Caco-2 (cell line): ENCODE measurements at regions not wholly inside any gene's neighbourhood (a gene's known extent, or its start where the extent isn't known, plus 50 kb on each side); places are given as distances from the start of the nearest gene placed in this dataset.

ENCODE experiments used
- BruUV-seq: library from RNA; stranded (reverse); fragments of 400-500 nt; replicated peaks from 2 replicates; lab custom pipeline; 2021; lab: Mats Ljungman, UMichigan
- CTCF ChIA-PET: fragments of 300-600 bp; sonication (Branson Sonifier 250); formaldehyde crosslinking; loops from one replicate; lab custom pipeline; 2022; ENCODE audit warnings: antibody characterized with exemption; lab: Charles Lee
- POLR2A ChIA-PET: fragments of 300-600 bp; sonication (Branson Sonifier 250); formaldehyde crosslinking; loops from one replicate; lab custom pipeline; 2022; ENCODE audit warnings: antibody characterized with exemption; lab: Charles Lee
- DNase-seq, 2 experiments: peaks; one replicate each; pipeline versions ENCODE4 v3.0.0 to v3.0.0-alpha.2; 2020 to 2022
- H3K27me3 ChIP-seq: replicated peaks from 2 replicates; pipeline ENCODE4 v1.6.0; 2011; ENCODE audit warnings: low read length; ENCODE audit not compliant: control insufficient read depth, insufficient read depth
- H3K36me3 ChIP-seq: 2 replicates; pipeline ENCODE4 v1.5.1; 2011; ENCODE audit warnings: low read length; ENCODE audit not compliant: control insufficient read depth, insufficient read depth
- H3K4me1 ChIP-seq: fragments of 250-450 bp; sonication (Bioruptor Pico); 2 replicates; pipeline ENCODE4 v1.5.1; 2020; ENCODE audit warnings: mild to moderate bottlenecking
- H3K4me3 ChIP-seq: 2 replicates; pipeline ENCODE4 v1.5.1; 2011; ENCODE audit warnings: low read depth, mild to moderate bottlenecking, control low read depth, low read length
- H3K9me3 ChIP-seq: fragments of 250-450 bp; sonication (Bioruptor Pico); 2 replicates; pipeline ENCODE4 v1.5.1; 2020; ENCODE audit warnings: mild to moderate bottlenecking, moderate library complexity
- H3K27ac Mint-ChIP-seq: one replicate; pipeline ENCODE4 v1.8.0; 2022; ENCODE audit warnings: mixed read lengths; ENCODE audit not compliant: unreplicated experiment
- H3K27me3 Mint-ChIP-seq: one replicate; pipeline ENCODE4 v1.8.0; 2022; ENCODE audit warnings: mixed read lengths; ENCODE audit not compliant: insufficient read depth, unreplicated experiment
- H3K36me3 Mint-ChIP-seq: one replicate; pipeline ENCODE4 v1.8.0; 2022; ENCODE audit warnings: mild to moderate bottlenecking, mixed read lengths; ENCODE audit not compliant: insufficient read depth, unreplicated experiment
- H3K4me1 Mint-ChIP-seq: one replicate; pipeline ENCODE4 v1.8.0; 2022; ENCODE audit warnings: low read depth, mixed read lengths; ENCODE audit not compliant: unreplicated experiment
- H3K4me3 Mint-ChIP-seq: one replicate; pipeline ENCODE4 v1.8.0; 2022; ENCODE audit warnings: mild to moderate bottlenecking, moderate library complexity, mixed read lengths; ENCODE audit not compliant: unreplicated experiment
- H3K9me3 Mint-ChIP-seq: one replicate; pipeline ENCODE4 v1.8.0; 2022; ENCODE audit warnings: mixed read lengths; ENCODE audit not compliant: unreplicated experiment
- CTCF ChIP-seq, 2 experiments: fragments of 200-600 bp in 1 of 2; IDR thresholded peaks; 1 replicate in 1 of 2; 2 replicates in 1 of 2; pipeline versions ENCODE4 v1.5.1 to v1.8.0; 2011 to 2022; ENCODE audit warnings: antibody characterized with exemption in 1 of 2, control low read depth in 1 of 2, inconsistent platforms in 1 of 2, low read depth in 1 of 2, low read length in 1 of 2, mild to moderate bottlenecking in 1 of 2, moderate library complexity in 1 of 2; ENCODE audit not compliant: insufficient read depth in 1 of 2, severe bottlenecking in 1 of 2, unreplicated experiment in 1 of 2
- intact Hi-C: fragments of 100-400 bp; cut with micrococcal nuclease; formaldehyde crosslinking; loops from one replicate; pipeline ENCODE4 v1.10.0; 2022; ENCODE audit not compliant: unreplicated experiment

DNA sequence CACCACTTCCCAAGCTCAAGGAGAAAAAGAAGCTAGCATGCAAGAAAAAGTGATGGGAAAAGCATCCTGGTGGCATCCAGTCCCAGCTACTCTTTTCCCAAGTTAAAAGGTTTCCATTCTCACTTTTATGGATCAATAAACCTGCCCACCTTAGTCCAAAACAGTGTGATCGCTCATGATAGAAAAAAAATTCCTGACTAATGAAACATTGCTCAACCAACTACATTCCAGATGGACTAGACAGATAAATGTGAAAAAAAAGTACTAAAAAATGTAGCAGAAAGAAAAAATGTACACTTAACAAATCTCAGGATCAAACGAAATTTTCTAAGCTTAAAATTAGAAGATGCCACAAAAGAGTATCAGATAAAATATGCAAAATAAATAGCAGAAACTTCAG is 312.2 kb downstream of the TMA16 start:
- no peak for DNase-seq
- H3K36me3 Mint-ChIP-seq: no peaks in the 10 kb centered on the region
- H3K4me3 Mint-ChIP-seq: no peak overlapping the region
- peaks cover 2% of the 10 kb centered on the region for H3K27me3 Mint-ChIP-seq
- intact Hi-C loops: no loop called here
- no peak for TF ChIP-seq CTCF (IDR thresholded peaks at IDR 0.05; ENCODE audit: insufficient read depth in 1 of 2, low read depth in 1 of 2, low read length in 1 of 2, severe bottlenecking in 1 of 2, unreplicated experiment in 1 of 2)
- no peaks in the 10 kb centered on the region for H3K9me3 ChIP-seq
- no peaks in the 10 kb centered on the region for H3K4me1 ChIP-seq
- BruUV-seq: no TSS peak
- CTCF ChIA-PET: no interaction called here
- H3K4me1 Mint-ChIP-seq: no peaks in the 10 kb centered on the region
- no peaks in the 10 kb centered on the region for H3K9me3 Mint-ChIP-seq
- H3K36me3 ChIP-seq: no peaks in the 10 kb centered on the region
- H3K4me3 ChIP-seq: no peak overlapping the region
- no peak overlapping the region for H3K27ac Mint-ChIP-seq
- no peaks in the 10 kb centered on the region for H3K27me3 ChIP-seq
- POLR2A ChIA-PET: no interaction called here

- Mint-ChIP-seq H3K4me3 (no peak overlapping the region), H3K9me3 (no peaks in the 10 kb centered on the region), H3K27me3 (peaks cover 2% of the 10 kb centered on the region), H3K36me3 (no peaks in the 10 kb centered on the region), H3K4me1 (no peaks in the 10 kb centered on the region), H3K27ac (no peak overlapping the region)
- ChIA-PET POLR2A (no interaction called here), CTCF (no interaction called here)
- no peak for TF ChIP-seq CTCF (IDR thresholded peaks at IDR 0.05; ENCODE audit: insufficient read depth in 1 of 2, low read depth in 1 of 2, low read length in 1 of 2, severe bottlenecking in 1 of 2, unreplicated experiment in 1 of 2)
- H3K36me3 ChIP-seq: no peaks in the 10 kb centered on the region
- DNase-seq: no peak
- H3K9me3 ChIP-seq: no peaks in the 10 kb centered on the region
- no TSS peak for BruUV-seq
- no peaks in the 10 kb centered on the region; the same call in 1 of the 2 replicates for H3K4me1 ChIP-seq
- intact Hi-C loops: no loop called here
- no peaks in the 10 kb centered on the region for H3K27me3 ChIP-seq
- H3K4me3 ChIP-seq: no peak overlapping the region
Observed at GRCh38 chr4:163808011-163808410, 313.5 kb downstream of the TMA16 start.

DNA sequence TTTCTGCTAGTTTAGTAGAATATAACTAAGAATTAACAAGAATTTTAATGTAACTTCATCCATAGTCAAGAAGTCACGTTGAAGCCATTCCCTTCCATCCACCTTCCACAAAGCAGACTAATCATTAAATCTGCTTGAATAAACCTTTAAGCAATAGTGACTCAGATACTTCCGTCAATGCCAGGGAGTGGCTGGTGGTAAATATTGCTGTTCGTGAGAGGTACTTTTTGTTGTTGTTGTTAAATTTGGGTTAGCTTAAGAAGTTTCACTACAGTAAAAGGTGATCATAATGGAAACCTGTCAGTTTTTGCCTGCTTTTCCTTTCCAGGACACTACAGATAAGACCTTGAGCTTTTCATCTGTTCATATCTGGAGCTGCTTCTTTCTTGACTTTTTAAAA is 316.3 kb downstream of the TMA16 start:
- Histone ChIP-seq H3K27me3 (no peaks in the 10 kb centered on the region), H3K9me3 (no peaks in the 10 kb centered on the region; the same call in 1 of the 2 replicates), H3K36me3 (no peaks in the 10 kb centered on the region), H3K4me3 (no peak overlapping the region), H3K4me1 (peaks cover 11% of the 10 kb centered on the region; the same call in 1 of the 2 replicates)
- no peak overlapping the region for H3K27ac Mint-ChIP-seq
- peaks cover 7% of the 10 kb centered on the region for H3K4me1 Mint-ChIP-seq
- intact Hi-C loops: no loop called here
- TF ChIP-seq CTCF (IDR thresholded peaks at IDR 0.05; ENCODE audit: insufficient read depth in 1 of 2, low read depth in 1 of 2, low read length in 1 of 2, severe bottlenecking in 1 of 2, unreplicated experiment in 1 of 2): no peak
- H3K4me3 Mint-ChIP-seq: no peak overlapping the region
- H3K36me3 Mint-ChIP-seq: no peaks in the 10 kb centered on the region
- no TSS peak for BruUV-seq
- ChIA-PET POLR2A (no interaction called here), CTCF (no interaction called here)
- DNase-seq: no peak
- peaks cover 1% of the 10 kb centered on the region for H3K27me3 Mint-ChIP-seq
- H3K9me3 Mint-ChIP-seq: no peaks in the 10 kb centered on the region
